HG02678 (cell line): ENCODE measurements at regions not wholly inside any gene's neighbourhood (a gene's known extent, or its start where the extent isn't known, plus 50 kb on each side); places are given as distances from the start of the nearest gene placed in this dataset.

Experiments used
- ATAC-seq: cut with Tn5 transposase; IDR thresholded peaks from one replicate; pipeline ENCODE4 v1.9.1; 2021; ENCODE audit warnings: mild to moderate bottlenecking, moderate library complexity; ENCODE audit not compliant: unreplicated experiment

GRCh38 chr5:173780235-173781234, 107.6 kb upstream of the CPEB4 start:
- no peak for ATAC-seq

DNA sequence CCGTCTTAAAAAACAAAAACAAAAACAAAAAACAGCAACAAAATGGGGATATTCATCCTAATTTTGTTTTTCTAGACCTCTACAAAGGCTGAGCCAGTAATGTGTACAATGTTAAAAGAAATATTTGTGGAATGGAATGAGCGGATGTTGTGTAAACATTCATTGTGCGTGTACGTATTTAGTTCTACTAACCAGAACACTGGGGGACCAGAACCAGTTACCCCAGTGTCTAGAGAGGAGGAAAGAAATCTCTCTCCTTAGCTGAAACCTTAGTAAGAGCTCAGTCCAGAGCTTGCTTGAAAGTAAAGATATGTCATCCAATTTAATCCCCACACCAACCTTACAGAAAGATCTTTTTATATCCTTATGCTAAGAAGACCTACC, 106.7 kb upstream of the CPEB4 start:
- ATAC-seq = no peak

- ATAC-seq = no peak
These were observed 106.1 kb upstream of the CPEB4 start for GRCh38 chr5:173781816-173782670.

DNA sequence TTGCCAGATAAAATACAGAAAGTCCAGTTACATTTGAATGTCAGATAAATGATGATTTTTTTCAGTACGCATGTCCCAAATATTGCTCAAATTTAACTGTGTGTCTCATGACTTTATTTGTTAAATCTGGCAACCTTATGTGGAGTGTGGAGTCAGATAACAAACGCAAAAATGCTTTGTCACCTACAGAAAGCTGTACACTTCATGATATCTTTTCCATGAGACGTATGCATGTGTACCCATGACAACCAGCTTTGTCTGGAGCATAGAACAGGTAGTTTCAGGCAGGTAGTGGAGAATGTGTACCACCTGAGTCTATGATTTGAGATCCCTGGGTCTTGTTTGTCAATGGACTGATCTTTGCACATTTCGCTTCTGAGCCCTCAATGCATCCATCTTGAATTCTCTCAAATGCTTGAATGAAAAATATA, 105.5 kb upstream of the CPEB4 start:
- ATAC-seq = no peak

- no peak for ATAC-seq
These were observed 104.8 kb upstream of the CPEB4 start for GRCh38 chr5:173783371-173783770.

GRCh38 chr5:173785400-173785799, 102.7 kb upstream of the CPEB4 start:
- ATAC-seq = no peak

GRCh38 chr5:173785866-173786265, 102.3 kb upstream of the CPEB4 start:
- no peak for ATAC-seq

- peak; percentile 44 for ATAC-seq
These were observed 101.6 kb upstream of the CPEB4 start for GRCh38 chr5:173786286-173787187.

GRCh38 chr5:173789031-173789920, 98.9 kb upstream of the CPEB4 start:
- no peak for ATAC-seq

GRCh38 chr5:173790177-173790719, 97.9 kb upstream of the CPEB4 start:
- ATAC-seq = no peak

DNA sequence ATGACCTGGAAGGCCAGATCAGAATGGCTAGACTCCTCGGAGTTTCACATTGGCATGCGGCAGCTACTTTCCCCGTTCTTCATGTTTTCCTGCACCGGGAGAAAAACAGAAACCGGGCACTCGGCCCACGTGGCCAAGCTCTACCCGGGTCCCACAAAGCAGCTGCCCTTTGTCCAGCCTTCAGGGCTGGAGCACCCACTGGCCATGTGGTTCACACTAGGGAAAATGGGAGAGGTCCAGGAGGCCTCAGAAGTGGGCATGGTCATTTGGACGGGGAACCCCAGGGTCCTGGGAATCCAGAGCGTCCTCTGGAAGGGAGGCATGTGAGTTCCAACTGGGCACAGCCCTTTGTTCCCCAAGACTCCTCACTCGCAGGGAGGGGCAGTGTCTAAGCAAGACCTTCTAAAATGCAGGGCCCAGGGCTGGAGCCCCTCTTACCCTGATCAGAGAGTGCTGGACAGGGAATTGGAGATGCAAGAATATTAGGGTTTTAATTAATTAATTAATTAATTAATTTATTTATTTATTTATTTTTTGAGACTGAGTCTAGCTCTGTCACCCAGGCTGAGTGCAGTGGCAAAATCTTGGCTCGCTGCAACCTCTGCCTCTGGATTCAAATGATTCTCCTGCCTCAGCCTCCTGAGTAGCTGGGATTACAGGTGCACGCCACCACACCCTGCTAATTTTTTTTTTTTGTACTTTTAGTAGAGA, 97.2 kb upstream of the CPEB4 start:
- ATAC-seq = no peak

GRCh38 chr5:173791878-173792277, 96.3 kb upstream of the CPEB4 start:
- no peak for ATAC-seq

DNA sequence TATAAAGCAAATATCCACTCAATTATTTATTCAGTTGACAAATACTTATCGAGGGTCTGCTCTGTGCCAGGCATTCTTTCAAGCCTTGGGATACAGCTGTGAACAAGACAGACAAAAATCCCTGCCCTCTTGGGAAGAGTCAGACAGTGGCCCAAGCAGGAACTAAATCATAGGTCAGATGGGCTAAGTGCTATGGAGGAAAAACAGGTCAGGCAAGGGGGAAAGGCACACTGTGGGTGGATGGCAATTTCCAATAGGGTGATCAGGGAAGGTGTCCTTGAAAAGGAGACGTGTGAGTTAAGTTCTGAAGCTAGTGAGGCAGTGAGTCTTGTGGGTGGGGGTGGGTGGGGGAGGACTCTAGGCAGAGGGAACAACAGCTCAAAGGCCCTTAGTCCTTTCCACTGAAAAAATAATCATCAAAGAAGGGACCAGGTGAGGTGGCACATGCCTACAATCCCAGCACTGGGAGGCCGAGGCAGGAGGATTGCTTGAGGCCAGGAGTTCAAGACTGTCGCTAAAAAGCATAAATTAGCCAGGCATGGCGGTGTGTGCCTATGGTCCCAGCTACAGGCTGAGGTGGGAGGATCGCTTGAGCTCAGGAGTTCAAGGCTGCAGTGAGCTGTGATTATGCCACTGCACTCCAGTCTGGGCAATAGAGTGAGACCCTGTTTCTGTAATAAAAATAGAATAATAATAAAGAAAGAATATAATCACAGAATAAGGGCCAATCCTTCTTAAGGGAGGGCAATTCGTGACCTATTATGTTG, 95.2 kb upstream of the CPEB4 start:
- ATAC-seq = no peak

DNA sequence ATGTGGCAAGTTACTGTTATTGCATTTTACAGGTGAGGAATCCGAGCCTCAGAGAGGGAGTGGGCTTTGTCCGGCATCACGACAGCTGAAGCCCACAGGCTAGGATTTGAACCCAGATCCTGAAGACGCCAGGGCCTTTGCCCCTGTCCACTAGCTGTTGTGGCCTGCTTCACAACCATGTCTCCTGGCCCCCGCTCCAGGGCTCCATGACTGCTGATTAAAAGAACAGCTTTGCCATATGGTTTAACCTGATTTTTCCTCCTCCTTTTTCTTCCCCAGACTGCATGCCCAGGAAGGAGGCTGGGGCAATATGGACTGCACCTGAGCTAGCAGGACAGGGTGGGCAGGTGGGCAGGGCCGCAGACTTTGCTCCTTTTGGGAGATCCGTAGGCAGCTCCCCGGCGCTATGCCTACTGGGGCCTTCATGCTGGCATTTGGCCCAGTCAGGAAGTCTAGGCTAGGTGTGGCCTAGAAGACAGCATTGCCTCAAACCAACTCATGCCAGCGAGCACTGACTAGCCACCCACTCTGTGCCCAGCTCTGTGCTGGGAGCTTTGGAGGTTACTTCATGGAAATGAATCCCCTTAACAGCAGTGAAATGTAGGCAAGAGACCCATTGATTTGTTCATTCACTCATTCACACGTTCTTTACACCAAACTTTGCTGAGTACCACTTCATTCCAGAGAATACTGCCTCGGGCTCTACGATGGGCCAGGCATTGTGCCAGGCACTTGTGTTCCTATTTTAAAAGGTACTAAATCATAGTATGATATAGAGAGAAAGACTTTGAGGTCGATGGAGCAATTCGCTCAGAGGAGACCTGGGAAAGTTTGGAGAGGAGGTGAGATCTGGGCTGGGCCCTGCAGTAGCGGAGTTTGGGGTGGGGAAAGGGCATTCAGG, 94.3 kb upstream of the CPEB4 start:
- ATAC-seq = no peak

DNA sequence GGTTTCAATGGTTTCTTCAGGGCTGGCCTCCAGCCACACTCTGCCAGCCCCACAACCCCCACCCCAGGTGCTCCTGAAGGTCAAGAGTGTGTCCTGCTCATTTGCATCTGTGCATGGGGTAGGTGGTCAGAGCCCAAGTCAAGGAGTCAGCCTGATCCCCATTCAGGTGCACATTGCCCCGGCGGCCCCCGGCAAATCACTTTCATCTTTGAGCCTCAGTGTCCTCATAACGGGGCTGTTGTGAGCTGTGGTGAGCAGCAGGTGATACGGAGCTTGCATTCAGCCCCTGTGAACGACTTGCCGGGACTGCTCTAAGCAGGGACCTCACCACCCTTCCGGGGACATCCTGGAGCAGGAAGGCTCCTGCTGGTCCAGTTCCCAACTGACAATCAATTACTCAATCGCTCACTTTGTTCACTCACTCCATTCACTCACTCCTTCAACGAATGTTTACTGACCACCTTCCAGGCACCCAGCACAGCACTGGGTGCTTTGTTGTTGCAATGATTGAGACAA, 93.2 kb upstream of the CPEB4 start:
- no peak for ATAC-seq

DNA sequence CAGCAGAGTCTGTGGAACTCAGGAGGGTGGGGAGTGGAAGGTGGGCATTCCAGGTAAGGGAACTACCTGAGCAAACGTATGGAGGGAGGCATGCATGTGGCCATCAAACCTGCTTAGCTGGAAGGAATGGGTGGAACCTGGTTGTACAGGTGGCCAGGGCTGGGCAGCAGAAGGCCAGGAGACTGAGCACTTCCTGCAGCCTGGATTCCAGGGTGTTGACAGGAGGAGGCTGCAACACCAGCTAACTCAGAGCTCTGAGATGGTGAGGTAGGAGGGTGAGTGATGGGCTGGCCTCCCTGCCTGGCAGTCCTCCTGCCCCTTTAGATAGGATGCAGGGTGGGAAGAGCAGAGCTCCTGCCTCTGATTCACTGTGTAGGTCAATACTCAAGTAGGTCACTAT, 92.5 kb upstream of the CPEB4 start:
- no peak for ATAC-seq
